Stimulated activated CD8-positive, alpha-beta memory T cell treated with anti-CD3 and anti-CD28 coated beads, Interleukin-12 subunit alpha, Interleukin-12 subunit beta, amount 100 ng/mL, for 4 hours (primary cell): ENCODE measurements at regions not wholly inside any gene's neighbourhood (a gene's known extent, or its start where the extent isn't known, plus 50 kb on each side); places are given as distances from the start of the nearest gene placed in this dataset.
"Not testable (repeated sequence)": the region's sequence is repeated elsewhere in the genome, so short reads cannot be mapped to it uniquely, and the experiment has no call there.

Source experiments
- DNase-seq: peaks from one replicate; pipeline ENCODE4 v3.0.0-alpha.2; 2020; ENCODE audit warnings: low read depth

- DNase-seq: not testable (repeated sequence)
These were observed 239.4 kb downstream of the RTP5 start for GRCh38 chr2:242108797-242109500.

GRCh38 chr2:242109819-242110218 is 240.3 kb downstream of the RTP5 start:
- DNase-seq: not testable (repeated sequence)

- not testable (repeated sequence) for DNase-seq
These were observed 242.4 kb downstream of the RTP5 start for GRCh38 chr2:242111954-242112353.

- not testable (repeated sequence) for DNase-seq
These were observed 244.0 kb downstream of the RTP5 start for GRCh38 chr2:242113492-242113891.

GRCh38 chr2:242116676-242117075 is 247.1 kb downstream of the RTP5 start:
- DNase-seq: not testable (repeated sequence)

GRCh38 chr2:242117305-242117704 is 247.8 kb downstream of the RTP5 start:
- not testable (repeated sequence) for DNase-seq

- not testable (repeated sequence) for DNase-seq
These were observed 250.2 kb downstream of the RTP5 start for GRCh38 chr2:242119682-242120081.

GRCh38 chr2:242130682-242131081 is 261.2 kb downstream of the RTP5 start:
- DNase-seq: not testable (repeated sequence)

GRCh38 chr2:242159921-242160320 is 290.4 kb downstream of the RTP5 start:
- DNase-seq: not testable (repeated sequence)

GRCh38 chr2:242165115-242165514 is 295.6 kb downstream of the RTP5 start:
- not testable (repeated sequence) for DNase-seq

GRCh38 chr2:242171290-242171689 is 301.8 kb downstream of the RTP5 start:
- not testable (repeated sequence) for DNase-seq
